NCI-H1930 (cell line): ENCODE measurements at regions not wholly inside any gene's neighbourhood (a gene's known extent, or its start where the extent isn't known, plus 50 kb on each side); places are given as distances from the start of the nearest gene placed in this dataset.
"Not testable (repeated sequence)": the region's sequence is repeated elsewhere in the genome, so short reads cannot be mapped to it uniquely, and the experiment has no call there.

Source experiments
- DNase-seq, 2 experiments: peaks; one replicate each; lab custom pipeline; 2025; lab: John Stamatoyannopoulos, UW

DNA sequence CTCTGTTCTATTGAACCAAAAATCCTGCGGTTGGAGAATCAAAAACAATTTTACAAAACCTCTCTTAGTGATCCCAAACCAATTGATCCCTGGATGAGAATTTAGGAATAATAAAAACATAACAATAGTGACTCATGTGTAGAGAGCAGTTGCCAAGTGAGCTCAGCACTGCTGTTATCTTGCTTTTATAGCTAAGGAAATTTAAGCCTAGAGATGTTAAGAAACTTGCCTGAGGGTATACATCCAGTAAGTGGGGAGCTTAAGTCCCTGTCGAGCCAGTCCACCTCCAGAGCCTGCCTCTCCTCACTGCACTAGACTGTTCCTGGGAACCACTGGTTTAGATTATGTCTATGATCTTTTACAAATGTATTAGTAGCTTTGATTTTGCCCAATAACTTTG lies 358.4 kb upstream of the LMCD1 start:
- DNase-seq = no peak

DNA sequence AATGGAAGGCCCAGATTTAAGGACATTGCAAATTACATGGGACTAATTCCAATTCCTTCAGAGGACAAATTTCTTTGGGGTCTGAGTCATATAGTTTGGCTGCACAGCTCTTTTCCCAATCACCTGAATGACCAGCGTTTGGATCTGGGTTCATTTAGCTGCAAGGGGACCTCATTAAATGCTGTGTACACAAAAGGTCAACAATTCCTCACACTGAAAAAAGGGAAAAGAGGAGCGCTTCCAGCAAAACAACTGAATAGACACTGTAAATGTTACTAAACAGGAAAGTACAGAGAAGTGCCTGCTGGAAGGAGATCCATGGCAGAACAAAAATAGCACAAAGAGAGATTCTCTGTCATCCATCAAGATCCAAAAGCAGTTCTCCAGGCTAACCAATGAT lies 356.0 kb upstream of the LMCD1 start:
- DNase-seq = no peak

DNA sequence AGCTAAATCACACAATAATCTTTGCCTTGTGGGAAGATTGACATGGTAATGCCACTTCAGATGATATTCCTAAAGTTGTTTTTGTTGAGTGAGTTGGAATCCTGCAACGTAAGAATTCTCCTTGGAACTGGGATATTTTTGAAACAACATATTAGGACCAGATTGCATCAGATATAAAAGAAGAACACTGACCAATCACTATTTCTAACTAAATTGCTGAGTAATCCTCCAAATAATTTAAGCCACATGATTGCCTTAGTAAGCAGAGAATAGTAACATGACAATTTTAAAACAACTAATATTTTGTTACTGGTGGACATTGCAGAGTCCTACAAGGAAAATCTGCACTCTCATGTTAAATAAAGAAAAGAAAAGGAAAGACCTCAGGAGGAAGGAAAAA lies 353.9 kb upstream of the LMCD1 start:
- DNase-seq = no peak

DNA sequence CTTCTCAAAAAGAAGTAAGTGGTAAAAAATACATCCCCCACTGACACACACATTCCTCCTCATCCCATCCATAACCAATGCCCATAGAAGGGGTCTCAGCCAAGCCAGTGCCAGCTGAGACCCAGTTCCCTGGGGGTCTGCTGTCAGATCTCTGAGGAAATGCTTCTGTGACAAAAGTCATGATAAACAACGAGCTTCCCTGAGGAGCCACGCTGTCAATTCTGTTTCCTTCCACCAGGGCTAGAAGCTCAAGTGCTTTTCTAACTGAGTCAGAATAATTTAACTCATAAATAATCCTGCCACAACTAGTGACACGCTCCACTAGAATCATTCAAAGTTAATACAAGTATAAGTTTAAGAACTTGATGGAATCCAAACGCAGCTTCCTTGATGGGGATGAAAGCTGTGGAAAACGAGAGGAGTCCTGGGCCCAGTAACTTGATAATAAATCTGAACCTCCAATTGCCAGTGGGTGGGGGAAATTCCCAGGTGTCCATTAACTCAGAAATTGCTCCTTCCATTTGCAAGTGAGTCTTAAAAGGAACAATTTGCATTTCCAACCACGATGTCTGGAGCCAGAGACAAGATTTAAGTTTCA lies 348.7 kb upstream of the LMCD1 start:
- DNase-seq = no peak

DNA sequence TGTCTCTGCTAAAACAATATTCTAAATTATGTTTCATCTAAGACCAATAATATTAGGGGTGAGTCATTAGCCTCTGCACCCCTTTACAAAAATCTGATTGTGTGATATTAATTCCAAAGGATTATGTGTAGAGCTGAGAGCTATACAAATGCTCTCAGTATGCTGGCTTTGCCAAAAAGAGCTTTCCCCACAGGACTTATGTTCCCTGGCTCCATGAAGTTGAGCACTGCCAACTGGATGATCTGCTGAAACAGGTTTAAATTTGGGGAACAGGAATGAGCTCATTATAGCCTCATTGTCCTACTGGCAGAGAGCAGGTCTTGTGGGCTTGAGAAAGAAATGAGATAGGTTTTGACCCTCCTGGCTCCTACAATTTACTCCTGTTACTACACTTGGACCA lies 347.8 kb upstream of the LMCD1 start:
- no peak for DNase-seq

DNA sequence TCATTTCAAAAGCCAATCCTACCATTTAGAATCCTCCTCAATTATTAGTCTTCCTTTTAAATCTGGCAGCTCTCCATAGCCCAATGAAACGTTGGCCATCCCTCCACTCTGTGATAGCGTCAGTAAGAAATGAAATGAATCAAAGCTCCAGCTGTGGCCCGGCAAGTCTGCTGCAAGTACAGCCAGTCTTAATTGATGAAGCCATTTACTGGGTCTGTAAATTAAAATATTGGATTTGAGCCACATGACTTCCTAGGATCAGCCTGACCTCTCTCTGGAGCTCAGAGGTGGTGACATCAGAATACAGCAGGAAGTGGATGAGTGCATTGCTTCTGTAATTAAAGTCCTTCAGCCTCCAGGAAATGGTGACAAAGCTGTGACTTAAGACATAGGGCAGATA lies 347.0 kb upstream of the LMCD1 start:
- no peak for DNase-seq

DNA sequence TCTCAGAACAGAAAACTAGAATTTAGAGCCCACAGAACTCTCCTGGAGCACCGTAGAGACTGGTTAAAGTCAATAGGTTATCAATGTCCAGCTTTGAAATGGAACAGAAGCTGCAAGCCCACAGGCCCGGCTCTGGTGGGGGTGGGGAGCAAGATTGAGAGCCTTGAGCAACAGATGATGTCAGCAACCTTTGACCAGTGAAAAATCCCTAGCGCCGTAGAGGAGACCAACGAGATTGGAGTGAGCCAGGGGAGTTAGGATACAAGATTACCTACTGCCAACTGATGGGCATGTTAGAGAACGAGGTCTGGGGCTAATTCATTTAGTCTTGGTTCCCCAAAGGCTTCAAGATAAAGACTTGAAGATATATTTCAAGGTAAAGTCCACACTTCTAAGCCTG lies 345.5 kb upstream of the LMCD1 start:
- DNase-seq = no peak

DNA sequence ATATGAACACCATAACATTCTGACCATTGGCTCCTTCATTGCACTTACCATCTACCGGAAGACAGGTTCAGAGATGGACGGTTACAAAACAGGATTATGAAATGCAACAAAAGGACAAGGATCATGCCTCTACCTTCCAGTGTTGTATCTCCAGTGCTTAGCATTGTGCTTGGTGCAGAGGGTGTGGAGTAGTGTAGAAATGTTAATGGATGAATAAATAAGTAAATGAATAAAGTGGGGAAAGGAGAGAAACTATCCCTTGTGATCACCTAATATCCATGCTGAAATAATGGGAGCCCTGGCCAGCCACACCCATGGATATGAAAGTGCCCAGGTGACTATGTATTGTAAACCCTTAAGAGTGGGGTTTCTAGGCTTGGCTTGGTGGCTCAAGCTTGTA lies 344.8 kb upstream of the LMCD1 start:
- DNase-seq = no peak

DNA sequence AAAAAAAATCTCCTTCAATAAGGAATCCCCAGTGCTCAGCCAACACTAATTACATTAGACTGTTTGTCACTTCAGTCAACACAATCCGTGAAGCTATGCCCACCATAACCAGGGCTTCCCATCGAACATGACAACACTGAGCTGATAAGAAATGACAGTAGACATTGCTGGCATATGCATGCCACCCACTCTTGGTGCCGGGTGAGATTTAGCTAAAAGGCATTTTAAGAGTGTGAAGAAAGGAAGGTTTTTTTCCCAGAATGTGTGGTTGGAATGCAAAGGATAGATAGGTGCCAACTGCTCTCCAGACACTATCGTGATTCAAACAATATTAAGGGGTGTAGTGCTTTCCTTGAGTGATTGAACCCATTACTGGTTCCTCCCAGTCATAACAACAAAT lies 344.0 kb upstream of the LMCD1 start:
- no peak for DNase-seq

DNA sequence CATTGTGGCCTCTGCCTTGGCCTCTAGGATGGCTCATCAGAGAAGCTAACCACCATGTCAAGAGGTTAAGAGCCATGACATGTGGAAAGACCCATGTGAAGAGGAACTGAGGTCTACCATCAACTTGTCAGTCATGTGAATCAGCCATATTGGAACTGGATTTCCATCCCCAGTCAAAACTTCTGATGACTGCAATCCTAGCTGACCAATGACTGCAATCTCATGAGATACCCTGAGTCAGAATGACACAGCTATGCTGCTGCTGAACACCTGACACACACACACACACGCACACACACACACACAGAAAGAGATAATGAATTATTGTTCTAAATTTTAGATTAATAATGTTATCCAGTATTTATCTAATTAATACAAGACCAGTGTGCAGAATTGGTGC lies 337.5 kb upstream of the LMCD1 start:
- no peak for DNase-seq

DNA sequence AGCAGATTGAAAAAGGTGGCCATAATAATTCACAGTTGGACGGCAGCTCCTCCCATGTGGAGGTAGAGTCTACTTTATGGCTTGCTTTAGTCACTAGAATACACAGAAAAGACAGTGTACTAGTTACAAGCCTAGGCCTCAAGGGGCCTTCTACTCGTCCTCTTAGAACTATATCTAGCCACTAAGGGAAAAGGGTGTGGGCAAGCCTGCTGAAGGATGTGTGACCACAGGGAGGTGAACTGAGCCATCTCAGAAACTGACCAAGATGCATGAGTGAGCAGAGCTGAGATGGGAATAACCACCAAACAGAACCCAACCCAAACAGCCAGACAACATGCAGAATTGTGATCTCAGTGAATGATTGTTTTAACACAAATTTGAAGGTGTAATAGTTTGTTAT lies 335.6 kb upstream of the LMCD1 start:
- DNase-seq = no peak

DNA sequence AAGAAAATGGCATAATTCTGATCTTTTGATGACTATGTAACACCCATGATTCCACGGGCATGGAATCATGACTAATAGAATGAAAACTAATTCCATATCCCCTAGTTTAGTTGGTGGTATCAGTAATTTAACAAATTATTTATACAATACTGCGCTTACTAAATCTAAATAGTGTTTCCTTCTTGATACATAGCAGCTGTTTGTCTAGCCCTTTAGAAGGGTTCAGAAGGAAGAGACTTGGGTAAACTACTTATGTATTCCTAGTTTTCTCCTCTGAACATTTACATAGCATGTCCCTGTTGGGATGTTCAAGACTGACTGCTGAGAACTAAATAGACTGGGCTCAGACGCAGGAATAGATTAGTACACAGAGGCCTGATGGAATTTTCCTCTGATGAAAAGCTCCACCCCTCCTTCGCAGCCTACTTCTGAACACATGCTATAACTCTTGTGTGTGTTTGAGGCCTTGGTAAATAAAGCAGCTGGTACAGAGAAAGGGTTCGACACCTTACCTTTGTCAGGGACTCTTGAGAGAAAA lies 330.6 kb upstream of the LMCD1 start:
- DNase-seq = no peak

DNA sequence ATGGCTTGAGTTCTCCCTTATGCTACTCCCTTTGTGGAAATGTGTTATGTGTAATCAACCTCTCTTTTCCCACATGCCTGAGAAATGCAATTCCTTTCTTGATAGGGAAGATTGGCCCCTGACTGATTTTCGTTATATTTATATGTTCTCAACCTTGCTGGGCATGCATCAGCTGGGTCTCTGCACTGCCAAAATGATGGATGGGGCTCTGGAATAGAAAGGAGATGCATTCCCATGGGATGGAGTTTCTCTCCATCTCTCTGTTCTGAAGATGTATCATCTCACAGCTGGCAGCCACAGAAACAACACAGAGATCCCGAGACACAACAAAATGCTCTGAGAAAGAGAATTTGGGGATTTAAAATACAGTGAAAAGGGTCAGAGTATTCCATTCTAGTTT lies 327.7 kb upstream of the LMCD1 start:
- no peak for DNase-seq

DNA sequence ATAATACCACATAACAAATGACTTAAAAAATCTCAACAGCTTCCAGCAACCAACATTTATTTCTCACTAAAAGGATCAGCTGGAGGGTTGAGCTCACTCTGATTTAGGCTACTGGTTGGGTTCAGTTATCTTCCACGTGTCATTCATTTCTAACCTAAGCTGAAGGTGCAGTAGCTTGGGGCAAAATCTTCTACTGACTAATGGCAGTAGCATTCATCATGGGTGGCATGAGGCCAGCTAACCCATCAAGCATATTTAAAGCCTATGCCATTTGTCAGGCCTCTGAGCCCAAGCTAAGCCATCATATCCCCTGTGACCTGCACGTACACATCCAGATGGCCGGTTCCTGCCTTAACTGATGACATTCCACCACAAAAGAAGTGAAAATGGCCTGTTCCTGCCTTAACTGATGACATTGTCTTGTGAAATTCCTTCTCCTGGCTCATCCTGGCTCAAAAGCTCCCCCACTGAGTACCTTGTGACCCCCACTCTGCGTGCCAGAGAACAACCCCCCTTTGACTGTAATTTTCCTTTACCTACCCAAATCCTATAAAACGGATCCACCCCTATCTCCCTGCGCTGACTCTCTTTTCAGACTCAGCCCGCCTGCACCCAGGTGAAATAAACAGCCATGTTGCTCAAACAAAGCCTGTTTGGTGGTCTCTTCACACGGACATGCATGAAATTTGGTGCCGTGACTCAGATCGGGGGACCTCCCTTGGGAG lies 324.7 kb upstream of the LMCD1 start:
- not testable (repeated sequence) for DNase-seq

DNA sequence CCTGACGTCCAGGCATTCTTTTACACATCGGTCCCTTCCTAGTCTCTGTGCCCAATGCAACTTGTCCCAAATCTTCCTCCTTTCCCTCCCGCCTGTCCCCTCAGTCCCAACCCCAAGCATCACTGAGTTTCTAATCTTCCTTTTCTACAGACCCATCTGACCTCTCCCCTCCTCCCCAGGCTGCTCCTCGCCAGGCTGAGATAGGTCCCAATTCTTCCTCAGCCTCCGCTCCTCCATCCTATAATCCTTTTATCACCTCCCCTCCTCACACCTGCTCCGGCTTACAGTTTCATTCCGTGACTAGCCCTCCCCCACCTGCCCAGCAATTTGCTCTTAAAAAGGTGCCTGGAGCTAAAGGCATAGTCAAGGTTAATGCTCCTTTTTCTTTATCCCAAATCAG lies 323.1 kb upstream of the LMCD1 start:
- DNase-seq = not testable (repeated sequence)

DNA sequence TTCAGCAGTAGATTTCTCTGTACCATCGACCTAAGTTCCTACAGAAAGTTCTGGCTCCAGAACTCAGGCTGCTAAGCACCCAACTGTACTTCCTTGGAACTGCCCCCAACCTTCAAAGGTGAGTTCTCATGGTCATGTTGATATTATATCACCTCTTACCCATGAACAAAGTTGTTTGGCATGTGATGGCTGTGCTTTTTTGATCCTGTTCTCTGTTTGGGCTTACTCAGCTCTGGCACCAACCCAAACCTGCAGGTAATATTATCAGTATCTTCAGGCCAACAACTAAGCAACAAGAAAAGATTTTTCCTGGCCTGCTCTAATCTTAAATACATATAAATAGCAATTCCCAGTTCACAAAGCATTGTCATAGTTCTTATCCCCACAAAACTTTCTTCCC lies 318.7 kb upstream of the LMCD1 start:
- no peak for DNase-seq

DNA sequence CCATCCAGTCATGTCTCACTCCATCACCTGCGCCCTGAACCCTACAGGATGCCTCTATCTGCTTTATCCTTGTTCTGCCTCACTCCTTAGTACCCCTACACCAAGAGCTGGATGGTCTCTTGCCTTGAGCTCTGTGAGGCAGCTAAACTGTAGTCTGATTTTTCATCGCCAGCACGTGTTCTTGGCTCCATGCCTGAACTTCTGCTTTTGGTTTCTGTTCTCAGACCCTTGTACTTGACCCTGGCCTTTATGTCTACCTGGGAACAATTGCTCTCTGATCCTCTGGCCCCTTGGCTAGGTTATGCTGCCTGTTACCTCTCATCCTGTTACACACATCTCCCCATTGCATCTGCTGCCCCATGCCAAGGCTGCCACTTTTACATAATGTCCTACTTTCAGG lies 318.0 kb upstream of the LMCD1 start:
- no peak for DNase-seq

DNA sequence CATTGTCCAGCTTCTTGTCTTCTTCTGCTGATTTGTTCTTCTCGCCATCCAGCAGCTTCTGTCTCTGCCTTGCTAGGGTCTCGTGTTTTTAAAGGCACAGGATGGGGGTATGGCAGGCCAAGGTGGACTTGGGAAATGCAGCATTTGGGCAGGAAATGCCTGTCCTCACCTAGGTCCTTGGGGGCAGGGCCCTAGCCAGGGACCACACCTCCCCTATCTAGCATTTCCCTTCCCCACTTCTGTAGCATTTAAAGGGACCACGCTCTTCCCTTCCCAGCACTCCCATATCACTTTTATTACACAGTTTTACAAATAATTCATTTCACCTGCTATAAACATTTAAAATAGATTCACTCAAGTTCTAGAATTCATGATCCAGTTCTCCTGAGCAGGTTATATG lies 315.4 kb upstream of the LMCD1 start:
- no peak for DNase-seq

DNA sequence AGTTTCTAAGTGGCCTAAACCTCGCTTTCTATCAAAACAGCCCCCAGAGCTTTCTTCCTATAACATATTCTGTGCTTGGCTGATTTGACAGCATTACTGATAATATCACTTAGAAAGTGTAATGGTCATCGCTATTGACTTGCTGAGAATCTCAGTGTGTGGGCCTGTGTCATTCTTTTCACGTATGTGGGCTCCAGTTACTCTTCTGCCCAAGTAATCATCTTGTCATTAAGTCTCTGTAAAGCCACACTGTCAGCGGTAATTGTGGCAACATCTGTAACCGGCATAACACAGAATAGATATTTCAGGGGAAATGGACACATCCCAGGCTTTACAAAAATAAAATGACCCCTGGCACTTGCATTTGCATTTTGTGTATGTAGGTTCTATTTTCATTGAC lies 313.6 kb upstream of the LMCD1 start:
- no peak for DNase-seq

DNA sequence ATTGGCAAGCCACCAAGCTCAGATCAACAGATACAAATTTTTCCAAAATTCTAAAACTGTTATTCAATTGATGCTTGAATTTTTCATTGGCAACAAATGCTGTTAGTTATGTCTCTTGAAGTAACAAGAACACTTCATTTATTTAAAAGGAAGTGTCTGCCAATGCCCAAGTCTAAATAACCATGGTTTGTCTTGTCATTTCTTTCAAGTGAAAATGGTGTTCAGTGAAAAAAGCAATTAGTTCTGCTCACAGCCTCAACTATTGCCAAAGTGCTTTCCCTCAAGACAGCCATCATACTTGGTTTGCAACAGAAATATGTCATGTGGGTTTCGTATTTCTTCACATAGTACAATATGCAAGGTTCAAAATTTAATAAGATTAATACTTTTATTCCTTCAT lies 312.6 kb upstream of the LMCD1 start:
- DNase-seq = no peak

DNA sequence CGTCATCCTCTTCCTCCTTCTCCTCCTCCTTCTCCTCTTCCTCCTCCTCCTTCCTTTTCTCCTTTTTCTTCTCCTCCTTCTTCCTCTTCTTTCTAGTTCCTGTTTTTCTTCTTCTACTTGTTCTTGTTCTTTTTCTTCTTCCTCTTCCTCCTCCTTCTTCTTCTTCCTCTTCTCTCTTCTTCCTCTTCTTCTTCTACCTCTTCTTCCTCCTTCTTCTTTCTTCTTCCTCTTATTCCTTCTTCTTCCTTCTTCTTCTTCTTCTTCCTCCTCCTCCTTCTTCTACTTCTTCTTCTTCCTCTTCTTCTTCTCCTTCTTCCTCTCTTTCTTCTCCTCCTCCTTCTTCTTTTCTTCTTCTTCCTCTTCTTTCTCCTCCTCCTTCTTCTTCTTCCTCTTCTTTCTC lies 310.2 kb upstream of the LMCD1 start:
- DNase-seq = no peak

DNA sequence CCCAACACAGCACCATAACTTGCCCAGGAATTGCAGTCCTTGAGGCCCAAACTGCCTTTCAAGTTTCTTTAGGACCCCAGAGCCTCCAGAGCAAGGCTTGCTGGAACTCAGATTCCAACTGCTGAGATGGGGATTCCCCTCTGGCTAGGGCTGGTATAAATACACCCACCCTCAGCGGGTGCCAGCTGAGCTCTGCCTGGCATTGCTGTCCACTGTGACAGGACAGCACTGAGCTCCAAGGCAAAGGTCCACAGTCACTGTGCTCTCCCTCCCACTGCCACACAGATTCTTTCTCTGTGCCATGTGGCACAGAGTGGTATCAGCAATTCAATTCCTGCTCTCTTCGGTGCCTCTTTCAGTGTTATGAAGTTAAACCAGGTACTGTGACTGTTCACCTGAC lies 304.2 kb upstream of the LMCD1 start:
- DNase-seq = no peak

DNA sequence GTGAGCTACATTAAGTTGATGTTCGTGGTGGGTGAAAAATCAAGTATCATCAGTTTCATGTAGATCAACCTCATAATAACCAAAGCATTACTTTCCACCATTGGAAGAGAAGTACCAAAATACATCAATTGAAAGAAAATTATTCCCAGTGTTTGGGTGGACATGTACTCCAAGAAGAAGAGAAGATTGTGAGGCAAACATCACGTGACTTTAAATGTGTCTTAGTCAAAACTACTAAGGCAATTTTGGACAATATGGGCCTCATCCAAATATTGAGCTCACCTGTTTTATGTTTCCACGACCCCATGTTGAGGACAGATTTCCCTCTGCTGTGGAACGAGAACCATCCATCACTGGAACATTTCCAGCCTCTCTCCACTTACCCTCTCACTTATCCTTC lies 303.0 kb upstream of the LMCD1 start:
- no peak for DNase-seq

DNA sequence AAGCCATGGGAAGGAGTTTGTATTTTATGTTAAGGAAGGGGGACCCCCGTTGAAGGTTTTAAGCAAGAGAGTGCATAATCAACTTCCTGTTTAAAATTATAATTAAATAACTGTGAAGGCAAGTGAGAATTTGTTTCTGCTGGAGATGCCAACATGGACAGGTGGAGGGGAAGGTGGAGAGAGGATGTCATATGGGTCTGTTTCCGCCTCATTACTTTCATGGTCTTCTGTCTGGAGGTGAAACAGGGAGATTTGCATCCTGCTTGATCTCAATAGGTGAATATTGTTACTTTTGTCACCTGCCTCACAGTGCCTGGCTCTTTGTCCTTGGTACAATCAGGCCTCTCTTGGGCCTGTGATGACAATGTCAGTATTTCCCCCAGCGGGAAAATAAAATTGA lies 300.6 kb upstream of the LMCD1 start:
- DNase-seq = peak in 1 of 2 experiments; percentile 7
